GM19025 (cell line): ENCODE measurements at regions not wholly inside any gene's neighbourhood (a gene's known extent, or its start where the extent isn't known, plus 50 kb on each side); places are given as distances from the start of the nearest gene placed in this dataset.

Experiments
- ATAC-seq: cut with Tn5 transposase; IDR thresholded peaks from one replicate; pipeline ENCODE4 v1.9.1; 2021; ENCODE audit warnings: mild to moderate bottlenecking, low read depth, moderate library complexity; ENCODE audit not compliant: unreplicated experiment

GRCh38 chr12:14148489-14149270 lies 167.3 kb upstream of the GRIN2B start:
- no peak for ATAC-seq

DNA sequence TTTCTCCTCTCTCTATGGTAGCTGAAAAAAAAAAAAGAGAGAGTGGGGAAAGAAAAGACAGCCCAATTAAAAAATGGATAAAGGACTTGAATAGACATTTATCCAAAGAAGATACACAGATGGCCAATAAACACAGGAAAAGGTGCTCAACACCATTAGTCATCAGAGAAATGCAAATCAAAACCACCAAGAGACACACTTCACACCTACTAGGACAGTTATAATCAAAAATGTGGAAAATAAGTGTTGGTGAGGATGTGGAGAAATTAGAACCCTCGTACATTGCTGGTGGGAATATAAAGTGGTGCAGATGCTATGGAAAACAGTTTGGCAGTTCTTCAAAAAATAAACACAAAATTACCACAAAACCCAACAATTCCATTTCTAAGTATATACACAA lies 172.4 kb upstream of the GRIN2B start:
- no peak for ATAC-seq

- ATAC-seq, result no peak
These were observed 175.2 kb upstream of the GRIN2B start for GRCh38 chr12:14156606-14157005.

GRCh38 chr12:14157088-14157747 lies 175.8 kb upstream of the GRIN2B start:
- ATAC-seq, result peak; percentile 98

DNA sequence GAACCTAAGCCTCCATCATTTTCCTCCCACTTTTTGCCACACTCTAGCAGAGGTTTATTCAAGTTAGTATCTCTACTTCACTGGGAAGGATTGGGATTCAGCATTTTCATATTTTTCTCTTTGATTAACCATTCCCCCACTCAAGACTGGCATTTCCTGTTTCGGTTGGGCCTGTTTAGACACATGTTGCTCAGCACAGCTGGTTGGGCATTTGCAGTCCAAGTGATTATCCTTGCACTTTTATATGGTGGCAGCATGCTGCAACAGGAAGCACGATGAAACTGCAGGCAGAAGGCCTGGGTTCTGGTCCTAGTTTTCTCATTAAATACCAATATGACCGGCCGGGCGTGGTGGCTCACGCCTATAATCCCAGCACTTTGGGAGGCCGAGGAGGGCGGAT lies 182.9 kb upstream of the GRIN2B start:
- ATAC-seq, result no peak

DNA sequence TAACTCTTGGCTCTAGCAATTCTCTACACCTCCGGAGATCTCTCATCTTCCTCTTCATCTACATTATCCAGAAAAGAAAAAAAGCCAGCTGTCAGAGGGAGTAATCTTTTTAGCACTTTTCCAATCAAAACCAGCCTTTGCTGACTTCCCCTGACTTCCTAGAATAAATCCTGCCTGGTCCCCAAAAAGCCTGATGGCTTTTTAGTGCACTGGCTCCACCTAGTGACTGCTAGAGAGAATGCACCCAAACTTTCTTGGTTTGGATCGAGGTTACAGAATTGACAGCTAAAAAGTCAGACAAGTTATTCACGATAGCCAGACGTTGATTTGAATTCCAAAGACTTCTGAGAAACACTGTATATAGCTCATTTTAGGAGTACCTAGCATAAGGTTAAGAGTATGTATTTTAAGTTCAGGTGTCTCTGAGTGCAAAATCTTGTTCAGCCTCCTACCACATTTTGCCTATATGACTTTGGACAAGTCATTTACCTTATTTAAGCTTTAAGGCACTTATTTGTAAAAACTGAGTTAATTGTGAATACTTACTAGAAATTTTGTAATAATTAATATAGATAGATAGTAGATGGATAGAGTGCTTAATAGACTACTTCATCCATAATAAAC lies 185.7 kb upstream of the GRIN2B start:
- no peak for ATAC-seq

DNA sequence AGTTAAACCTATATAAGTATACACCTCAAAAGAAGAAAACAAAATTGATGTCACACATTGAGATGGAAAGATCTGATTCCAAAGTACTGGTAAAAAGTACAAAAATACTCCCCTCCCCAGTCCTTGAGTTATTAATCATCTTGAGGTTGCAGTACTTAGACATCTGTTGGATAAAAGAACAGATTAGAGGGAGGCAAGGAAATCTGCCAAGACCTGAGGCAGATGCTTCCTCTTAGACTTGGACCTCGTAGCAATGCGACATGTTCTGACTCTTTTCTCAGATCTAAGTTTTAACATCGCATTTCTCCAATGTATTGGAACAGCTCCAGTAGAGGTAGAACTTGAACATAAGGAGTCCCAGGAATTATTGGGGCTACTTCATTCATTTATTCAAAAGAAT lies 187.9 kb upstream of the GRIN2B start:
- no peak for ATAC-seq

GRCh38 chr12:14171106-14171505 lies 189.7 kb upstream of the GRIN2B start:
- no peak for ATAC-seq

- no peak for ATAC-seq
These were observed 190.3 kb upstream of the ATF7IP start for GRCh38 chr12:14175206-14175605.

DNA sequence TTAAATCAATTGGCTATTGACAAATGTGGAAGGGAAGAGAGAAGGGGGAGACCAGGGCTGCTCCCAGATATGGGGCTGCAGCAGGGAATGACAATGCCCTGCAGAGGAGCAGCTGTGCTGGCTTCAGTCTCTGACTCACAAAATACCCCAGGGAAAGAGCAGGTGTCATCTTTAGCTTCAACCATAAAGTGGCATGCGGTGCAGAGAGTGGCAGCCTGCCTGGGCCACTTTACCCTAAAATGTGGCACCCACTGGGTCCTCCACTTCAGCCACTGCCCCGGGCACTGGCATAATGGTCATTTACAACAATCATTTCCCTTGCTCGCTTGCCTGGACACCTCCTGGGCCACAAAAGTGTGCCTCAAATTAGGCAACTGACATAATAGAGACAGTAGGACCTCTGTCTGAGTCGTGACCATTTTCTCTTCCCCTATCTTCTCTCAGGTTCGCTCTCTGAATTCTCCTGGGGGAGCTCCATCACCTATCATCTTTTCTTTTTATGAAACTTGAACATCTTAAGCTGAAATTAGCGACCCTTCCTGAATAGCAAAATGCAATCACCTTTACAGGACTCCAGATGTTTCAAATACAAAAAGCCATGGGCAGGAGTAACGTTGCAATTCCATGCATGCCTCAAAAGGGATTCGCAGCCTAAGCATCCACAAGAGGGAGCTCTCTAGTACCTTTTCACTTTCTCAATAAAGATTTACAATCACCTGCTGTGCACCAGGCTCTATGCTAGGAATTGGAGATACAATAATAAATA lies 179.9 kb upstream of the ATF7IP start:
- peak; percentile 76 for ATAC-seq

DNA sequence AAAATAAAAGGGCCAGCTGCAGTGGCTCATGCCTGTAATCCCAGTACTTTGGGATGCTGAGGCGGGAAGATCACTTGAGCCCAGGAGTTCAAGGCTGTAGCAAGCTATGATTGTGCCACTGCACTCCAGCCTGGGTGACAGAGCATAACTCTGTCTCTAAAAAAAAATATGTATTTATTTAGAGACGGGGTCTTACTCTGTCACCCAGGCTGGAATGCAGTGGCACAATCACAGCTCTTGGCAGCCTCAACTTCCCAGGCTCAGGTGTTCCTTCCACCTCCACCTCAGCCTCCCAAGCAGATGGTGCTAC lies 179.3 kb upstream of the ATF7IP start:
- ATAC-seq, result no peak

GRCh38 chr12:14187002-14187401 lies 178.5 kb upstream of the ATF7IP start:
- ATAC-seq, result no peak

GRCh38 chr12:14187966-14188365 lies 177.5 kb upstream of the ATF7IP start:
- ATAC-seq, result no peak

DNA sequence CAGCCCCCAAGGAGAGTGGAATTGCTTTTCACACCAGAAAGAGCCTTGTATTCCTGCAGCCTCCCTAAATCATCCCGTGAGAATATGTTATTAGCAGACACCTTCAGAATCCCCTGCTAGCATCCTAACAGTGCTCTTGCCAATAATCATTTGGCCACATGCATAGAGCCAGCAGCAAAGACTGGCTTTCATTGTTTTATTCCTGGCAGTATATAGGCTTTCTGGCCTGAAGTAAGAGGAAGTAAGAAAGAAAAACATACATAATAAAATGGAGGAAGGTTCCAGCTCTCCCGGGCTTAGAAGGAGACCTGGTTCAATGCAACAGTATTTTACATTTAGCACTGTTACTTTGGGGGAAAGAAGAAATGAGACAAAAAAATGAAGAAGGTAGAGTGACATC lies 176.7 kb upstream of the ATF7IP start:
- no peak for ATAC-seq

GRCh38 chr12:14190694-14191093 lies 174.8 kb upstream of the ATF7IP start:
- no peak for ATAC-seq

DNA sequence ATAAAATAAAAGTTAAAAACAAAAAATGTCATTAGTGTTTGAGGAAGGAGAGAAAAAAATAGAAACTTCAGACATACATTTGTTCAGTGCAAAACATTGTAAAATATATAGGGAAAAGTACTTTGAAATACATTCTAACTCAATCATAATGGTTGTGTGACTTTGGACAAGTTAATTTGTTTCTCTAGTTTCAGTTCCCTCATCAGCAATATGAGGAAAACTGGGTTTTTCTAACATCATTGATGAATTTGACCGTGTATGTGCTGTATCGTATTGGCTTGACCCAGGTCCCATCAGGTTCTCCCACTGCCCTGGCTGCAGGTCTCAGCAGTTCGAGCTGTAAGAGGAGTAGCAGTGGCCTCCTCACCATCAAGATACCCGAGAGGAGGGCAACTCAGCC lies 173.9 kb upstream of the ATF7IP start:
- ATAC-seq, result no peak

GRCh38 chr12:14193639-14194038 lies 171.8 kb upstream of the ATF7IP start:
- ATAC-seq, result no peak

DNA sequence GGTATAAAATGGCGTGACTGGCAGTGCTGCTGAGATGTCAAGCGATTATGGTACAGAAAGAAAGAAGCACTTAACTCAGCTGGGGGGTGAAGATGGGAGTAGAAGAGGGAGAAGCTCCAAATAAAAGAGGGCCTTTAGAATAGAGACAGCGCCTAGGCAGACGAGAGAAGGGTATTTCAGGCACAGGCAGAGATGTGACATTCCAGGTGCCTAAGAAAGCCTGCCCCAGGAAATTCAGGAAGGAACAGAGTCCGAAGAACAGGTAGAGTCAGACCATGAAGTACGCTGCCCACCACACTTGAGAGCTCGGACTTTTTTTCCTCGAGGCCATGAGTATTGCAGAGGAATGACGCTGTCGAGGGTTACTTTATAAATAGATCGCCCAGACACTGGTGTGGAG lies 170.9 kb upstream of the ATF7IP start:
- no peak for ATAC-seq

GRCh38 chr12:14199455-14200198 lies 165.9 kb upstream of the ATF7IP start:
- ATAC-seq, result no peak

GRCh38 chr12:14200598-14200997 lies 164.9 kb upstream of the ATF7IP start:
- no peak for ATAC-seq

DNA sequence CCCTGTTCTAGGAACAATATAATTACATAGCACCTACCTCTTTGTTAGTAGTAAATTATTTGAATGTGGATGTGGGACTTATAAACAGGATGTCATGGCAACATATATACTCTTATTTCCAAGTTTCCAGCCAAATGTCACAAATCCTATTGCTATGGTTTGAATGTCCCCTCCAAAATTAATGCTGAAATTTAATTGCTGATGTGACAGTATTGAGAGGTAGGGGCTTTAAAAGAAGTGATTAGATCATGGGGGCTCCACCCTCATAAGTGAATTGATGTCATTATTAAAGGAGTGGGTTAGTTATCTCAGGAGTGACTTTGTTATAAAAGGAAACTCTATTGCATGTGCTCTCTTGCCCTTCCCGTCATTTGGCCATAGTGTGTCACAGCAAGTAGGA lies 164.2 kb upstream of the ATF7IP start:
- no peak for ATAC-seq
